Activated T-helper 17 cell treated with anti-CD3 and anti-CD28 coated beads, Interleukin-2, amount 50 U/mL, for 72 hours (primary cell): ENCODE measurements at regions not wholly inside any gene's neighbourhood (a gene's known extent, or its start where the extent isn't known, plus 50 kb on each side); places are given as distances from the start of the nearest gene placed in this dataset.
"Not testable (repeated sequence)": the region's sequence is repeated elsewhere in the genome, so short reads cannot be mapped to it uniquely, and the experiment has no call there.

Source experiments
- ATAC-seq: fragments of 150-1000 bp; cut with Tn5 transposase; replicated peaks from 2 replicates; pipeline ENCODE4 v1.10.0; 2021; ENCODE audit warnings: mild to moderate bottlenecking, moderate library complexity
- H3K27ac Mint-ChIP-seq: one replicate; pipeline ENCODE4 v1.8.0; 2022; ENCODE audit warnings: mixed read lengths
- H3K27me3 Mint-ChIP-seq: one replicate; pipeline ENCODE4 v1.8.0; 2022; ENCODE audit warnings: mixed read lengths
- H3K36me3 Mint-ChIP-seq: one replicate; pipeline ENCODE4 v1.8.0; 2022; ENCODE audit warnings: low read depth, mild to moderate bottlenecking, mixed read lengths
- H3K4me1 Mint-ChIP-seq: one replicate; pipeline ENCODE4 v1.8.0; 2022; ENCODE audit warnings: mixed read lengths
- H3K4me3 Mint-ChIP-seq: one replicate; pipeline ENCODE4 v1.8.0; 2022; ENCODE audit warnings: mild to moderate bottlenecking, mixed read lengths
- H3K9me3 Mint-ChIP-seq: one replicate; pipeline ENCODE4 v1.8.0; 2022; ENCODE audit warnings: mixed read lengths

GRCh38 chr14:96688629-96689028, 108.6 kb upstream of the VRK1 start:
- Mint-ChIP-seq H3K27me3 (peaks cover 6% of the 10 kb centered on the region), H3K4me1 (no peaks in the 10 kb centered on the region), H3K36me3 (no peaks in the 10 kb centered on the region), H3K4me3 (no peak overlapping the region), H3K27ac (no peak overlapping the region), H3K9me3 (no peaks in the 10 kb centered on the region)
- no peak for ATAC-seq

GRCh38 chr14:96690713-96691383, 106.3 kb upstream of the VRK1 start:
- Mint-ChIP-seq H3K9me3 (no peaks in the 10 kb centered on the region), H3K4me1 (no peaks in the 10 kb centered on the region), H3K27me3 (peaks cover under 1% of the 10 kb centered on the region), H3K4me3 (no peak overlapping the region), H3K27ac (no peak overlapping the region), H3K36me3 (no peaks in the 10 kb centered on the region)
- ATAC-seq: no peak

GRCh38 chr14:96693252-96693820, 103.8 kb upstream of the VRK1 start:
- Mint-ChIP-seq H3K4me1 (no peaks in the 10 kb centered on the region), H3K36me3 (no peaks in the 10 kb centered on the region), H3K4me3 (no peak overlapping the region), H3K27ac (no peak overlapping the region), H3K9me3 (no peaks in the 10 kb centered on the region), H3K27me3 (peaks cover 4% of the 10 kb centered on the region)
- ATAC-seq: no peak

GRCh38 chr14:96693987-96694386, 103.2 kb upstream of the VRK1 start:
- ATAC-seq: no peak
- no peaks in the 10 kb centered on the region for H3K4me1 Mint-ChIP-seq
- peaks cover 6% of the 10 kb centered on the region for H3K27me3 Mint-ChIP-seq
- no peaks in the 10 kb centered on the region for H3K36me3 Mint-ChIP-seq
- no peak overlapping the region for H3K27ac Mint-ChIP-seq
- no peak overlapping the region for H3K4me3 Mint-ChIP-seq
- no peaks in the 10 kb centered on the region for H3K9me3 Mint-ChIP-seq

GRCh38 chr14:96698960-96699539, 98.1 kb upstream of the VRK1 start:
- H3K9me3 Mint-ChIP-seq: no peaks in the 10 kb centered on the region
- peak; percentile 85 for ATAC-seq
- no peak overlapping the region for H3K27ac Mint-ChIP-seq
- H3K4me1 Mint-ChIP-seq: no peaks in the 10 kb centered on the region
- H3K36me3 Mint-ChIP-seq: no peaks in the 10 kb centered on the region
- peaks cover 14% of the 10 kb centered on the region for H3K27me3 Mint-ChIP-seq
- H3K4me3 Mint-ChIP-seq: no peak overlapping the region

- Mint-ChIP-seq H3K27me3 (peaks cover 16% of the 10 kb centered on the region), H3K27ac (no peak overlapping the region), H3K9me3 (no peaks in the 10 kb centered on the region), H3K4me3 (no peak overlapping the region), H3K36me3 (no peaks in the 10 kb centered on the region), H3K4me1 (no peaks in the 10 kb centered on the region)
- ATAC-seq: no peak
Measured at GRCh38 chr14:96699666-96700065, 97.5 kb upstream of the VRK1 start.

GRCh38 chr14:96702831-96703230, 94.4 kb upstream of the VRK1 start:
- Mint-ChIP-seq H3K4me1 (no peaks in the 10 kb centered on the region), H3K27me3 (peaks cover 25% of the 10 kb centered on the region), H3K27ac (no peak overlapping the region), H3K4me3 (no peak overlapping the region), H3K9me3 (no peaks in the 10 kb centered on the region), H3K36me3 (no peaks in the 10 kb centered on the region)
- ATAC-seq: no peak

GRCh38 chr14:96705422-96706092, 91.6 kb upstream of the VRK1 start:
- H3K4me1 Mint-ChIP-seq: no peaks in the 10 kb centered on the region
- ATAC-seq: no peak
- no peaks in the 10 kb centered on the region for H3K9me3 Mint-ChIP-seq
- no peak overlapping the region for H3K4me3 Mint-ChIP-seq
- H3K27ac Mint-ChIP-seq: no peak overlapping the region
- no peaks in the 10 kb centered on the region for H3K36me3 Mint-ChIP-seq
- H3K27me3 Mint-ChIP-seq: peaks cover 20% of the 10 kb centered on the region

GRCh38 chr14:96706893-96707292, 90.3 kb upstream of the VRK1 start:
- Mint-ChIP-seq H3K4me1 (no peaks in the 10 kb centered on the region), H3K4me3 (no peak overlapping the region)

GRCh38 chr14:96710060-96710666, 87.0 kb upstream of the VRK1 start:
- H3K36me3 Mint-ChIP-seq: no peaks in the 10 kb centered on the region
- H3K4me1 Mint-ChIP-seq: no peaks in the 10 kb centered on the region
- H3K27me3 Mint-ChIP-seq: peaks cover 23% of the 10 kb centered on the region
- no peaks in the 10 kb centered on the region for H3K9me3 Mint-ChIP-seq
- H3K4me3 Mint-ChIP-seq: no peak overlapping the region
- ATAC-seq: peak; percentile 31
- H3K27ac Mint-ChIP-seq: no peak overlapping the region

More at GRCh38 chr14:96706893-96707292, 90.3 kb upstream of the VRK1 start:
- H3K27ac Mint-ChIP-seq: no peak overlapping the region
- no peaks in the 10 kb centered on the region for H3K9me3 Mint-ChIP-seq
- no peak for ATAC-seq
- H3K36me3 Mint-ChIP-seq: no peaks in the 10 kb centered on the region
- H3K27me3 Mint-ChIP-seq: peaks cover 20% of the 10 kb centered on the region

GRCh38 chr14:96711559-96712267, 85.5 kb upstream of the VRK1 start:
- H3K9me3 Mint-ChIP-seq: no peaks in the 10 kb centered on the region
- no peak for ATAC-seq
- no peaks in the 10 kb centered on the region for H3K36me3 Mint-ChIP-seq

GRCh38 chr14:96713426-96713825, 83.8 kb upstream of the VRK1 start:
- no peak for ATAC-seq
- no peaks in the 10 kb centered on the region for H3K36me3 Mint-ChIP-seq
- no peak overlapping the region for H3K27ac Mint-ChIP-seq
- H3K9me3 Mint-ChIP-seq: no peaks in the 10 kb centered on the region
- H3K4me1 Mint-ChIP-seq: no peaks in the 10 kb centered on the region
- no peak overlapping the region for H3K4me3 Mint-ChIP-seq
- H3K27me3 Mint-ChIP-seq: peaks cover 18% of the 10 kb centered on the region

More at GRCh38 chr14:96711559-96712267, 85.5 kb upstream of the VRK1 start:
- Mint-ChIP-seq H3K4me3 (no peak overlapping the region), H3K27me3 (peaks cover 18% of the 10 kb centered on the region), H3K4me1 (no peaks in the 10 kb centered on the region), H3K27ac (no peak overlapping the region)

- H3K4me3 Mint-ChIP-seq, H3K4me1 Mint-ChIP-seq, H3K9me3 Mint-ChIP-seq, H3K36me3 Mint-ChIP-seq, ATAC-seq, H3K27ac Mint-ChIP-seq: not testable (repeated sequence)
- peaks cover 20% of the 10 kb centered on the region for H3K27me3 Mint-ChIP-seq
Measured at GRCh38 chr14:96714537-96714936, 82.6 kb upstream of the VRK1 start.

GRCh38 chr14:96717116-96717515, 80.1 kb upstream of the VRK1 start:
- no peak for ATAC-seq
- H3K4me3 Mint-ChIP-seq: no peak overlapping the region
- no peak overlapping the region for H3K27ac Mint-ChIP-seq
- no peaks in the 10 kb centered on the region for H3K36me3 Mint-ChIP-seq
- no peaks in the 10 kb centered on the region for H3K9me3 Mint-ChIP-seq
- peaks cover 26% of the 10 kb centered on the region for H3K27me3 Mint-ChIP-seq
- H3K4me1 Mint-ChIP-seq: no peaks in the 10 kb centered on the region
